Right lobe of liver (tissue), 6 donors: ENCODE measurements at regions not wholly inside any gene's neighbourhood (a gene's known extent, or its start where the extent isn't known, plus 50 kb on each side); places are given as distances from the start of the nearest gene placed in this dataset.
"Not testable (repeated sequence)": the region's sequence is repeated elsewhere in the genome, so short reads cannot be mapped to it uniquely, and the experiment has no call there.

Source experiments
- ATAC-seq, 4 donors: fragments of 200-7000 bp; cut with Tn5 transposase; one replicate each; pipeline ENCODE4 v1.9.1; 2020; ENCODE audit warnings: mild to moderate bottlenecking in 4 of 4, moderate library complexity in 4 of 4
- DNase-seq, 3 donors: peaks; one replicate each; pipeline ENCODE4 v3.0.0-alpha.2; 2020
- H3K27ac ChIP-seq, 3 donors: fragments of 200-600 bp; one replicate each; pipeline ENCODE4 v1.8.0; 2022
- H3K27me3 ChIP-seq, 2 donors: fragments of 200-600 bp; one replicate each; pipeline ENCODE4 v1.8.0; 2022
- H3K36me3 ChIP-seq, 4 donors: fragments of 200-600 bp; sonication (generic) in 1 of 4; one replicate each; pipeline versions ENCODE4 v1.5.1 to v1.8.0; 2017 to 2022; ENCODE audit warnings: control low read depth in 1 of 4
- H3K4me1 ChIP-seq, 4 donors: fragments of 200-600 bp; sonication (generic) in 1 of 4; one replicate each; pipeline versions ENCODE4 v1.5.1 to v1.8.0; 2017 to 2022; ENCODE audit warnings: control low read depth in 1 of 4
- H3K4me3 ChIP-seq, 3 donors: fragments of 200-600 bp; one replicate each; pipeline ENCODE4 v1.8.0; 2022
- H3K9me3 ChIP-seq, 4 donors: fragments of 200-600 bp; sonication (generic) in 1 of 4; one replicate each; pipeline versions ENCODE4 v1.5.1 to v1.8.0; 2017 to 2022; ENCODE audit warnings: control low read depth in 1 of 4
- POLR2A ChIP-seq: fragments of 450-650 bp; IDR thresholded peaks from one replicate; pipeline ENCODE4 v1.6.1; 2017; ENCODE audit warnings: antibody characterized with exemption, mild to moderate bottlenecking
- WGBS: methylation state at CpG from one replicate; pipeline ENCODE4 v1.1.6; 2018; ENCODE audit warnings: low coverage, low lambda C conversion rate; ENCODE audit not compliant: insufficient coverage; ENCODE audit errors: missing lambda C conversion rate; 5-methylcytosine and 5-hydroxymethylcytosine counted together
- intact Hi-C, 2 donors: fragments of 100-400 bp; cut with DNase I; formaldehyde crosslinking; loops; one replicate each; pipeline versions ENCODE4 v1.11.2 to v1.14.1; 2022
- TF ChIP-seq, protein P1 (sequence below), 4 donors: fragments of 200-600 bp in 3 of 4; fragments of 450-650 bp in 1 of 4; IDR thresholded peaks; one replicate each; pipeline versions ENCODE4 v1.5.1 to v1.8.0; 2016 to 2022; ENCODE audit warnings: antibody characterized with exemption in 4 of 4, mild to moderate bottlenecking in 2 of 4
- donor health status: DM: no; HTN: yes; CAD: no.
- donor health status: DM: no; HTN: no; CAD: no.
- donor health status: DM: no; HTN: no; CAD: no.
- donor health status: DM: no; HTN: yes; CAD: no.
- donor health status: DM: no; HTN: yes; CAD: no.

DNA sequence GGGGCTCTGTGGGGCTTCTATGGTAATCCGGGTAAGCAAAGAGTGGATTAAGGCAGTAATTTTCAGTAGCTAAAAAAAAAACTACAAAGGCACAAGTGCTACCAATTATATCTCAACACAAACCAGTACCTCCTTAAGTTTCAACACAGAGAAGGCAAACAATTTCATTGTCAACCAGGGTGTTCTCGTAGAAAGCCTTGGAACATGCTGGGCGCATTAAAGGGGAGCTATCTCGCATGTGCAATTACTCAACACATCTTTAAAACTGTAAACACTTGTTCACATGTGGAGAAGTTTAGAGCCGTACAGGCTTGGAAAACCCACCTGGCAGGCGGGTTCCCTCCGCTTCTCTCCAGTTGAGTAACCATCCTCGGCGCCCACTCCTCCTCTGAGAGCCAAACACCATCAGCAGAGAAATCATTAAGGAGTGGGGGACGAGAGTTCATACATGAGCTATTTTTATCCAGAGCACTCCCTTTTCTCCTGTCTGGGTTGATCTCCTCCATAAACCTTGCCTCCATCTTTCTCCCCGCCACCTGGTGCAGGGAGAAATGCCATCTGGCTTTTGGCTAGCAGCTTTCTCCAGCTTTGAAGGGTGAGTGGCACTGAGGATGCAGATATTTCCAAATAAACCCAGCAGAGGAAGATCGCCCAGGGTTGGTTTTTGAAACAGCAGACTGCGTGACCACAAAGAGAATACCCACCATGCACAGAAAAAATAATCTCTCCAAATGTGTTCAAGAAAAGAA, 287.1 kb downstream of the WDR11 start:
- no peak for ATAC-seq
- intact Hi-C loops = no loop called here
- 57% methylated on average over 13 of the region's 13 CpGs for WGBS

DNA sequence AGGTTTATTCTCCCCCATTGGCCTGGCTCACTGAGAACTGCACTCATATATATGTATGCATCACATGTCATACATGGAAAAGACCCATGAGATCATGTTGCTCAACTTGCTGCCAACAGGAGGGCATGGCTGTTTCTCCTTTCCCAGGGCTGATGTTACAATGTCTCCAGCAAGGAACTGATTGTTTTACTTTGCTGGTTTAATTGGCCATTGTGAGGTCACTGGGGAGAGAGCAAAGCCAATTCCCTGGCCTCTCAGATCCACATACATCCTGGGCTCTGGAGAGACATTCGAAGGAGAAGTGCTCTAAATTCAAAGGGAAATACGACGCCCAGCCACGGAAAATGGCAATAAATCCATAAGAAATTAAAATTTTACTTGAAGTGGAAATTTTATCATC, 287.8 kb downstream of the WDR11 start:
- Histone ChIP-seq H3K9me3 (peaks cover 0 to 2% (median 0%) of the 10 kb centered on the region in 4 donors), H3K36me3 (no peaks in the 10 kb centered on the region), H3K27ac (no peak overlapping the region), H3K4me1 (no peaks in the 10 kb centered on the region), H3K27me3 (no peaks in the 10 kb centered on the region), H3K4me3 (no peak overlapping the region)
- WGBS = 80% methylated on average over 4 of the region's 4 CpGs
- no peak for TF ChIP-seq POLR2A
- TF ChIP-seq, protein P1, sequence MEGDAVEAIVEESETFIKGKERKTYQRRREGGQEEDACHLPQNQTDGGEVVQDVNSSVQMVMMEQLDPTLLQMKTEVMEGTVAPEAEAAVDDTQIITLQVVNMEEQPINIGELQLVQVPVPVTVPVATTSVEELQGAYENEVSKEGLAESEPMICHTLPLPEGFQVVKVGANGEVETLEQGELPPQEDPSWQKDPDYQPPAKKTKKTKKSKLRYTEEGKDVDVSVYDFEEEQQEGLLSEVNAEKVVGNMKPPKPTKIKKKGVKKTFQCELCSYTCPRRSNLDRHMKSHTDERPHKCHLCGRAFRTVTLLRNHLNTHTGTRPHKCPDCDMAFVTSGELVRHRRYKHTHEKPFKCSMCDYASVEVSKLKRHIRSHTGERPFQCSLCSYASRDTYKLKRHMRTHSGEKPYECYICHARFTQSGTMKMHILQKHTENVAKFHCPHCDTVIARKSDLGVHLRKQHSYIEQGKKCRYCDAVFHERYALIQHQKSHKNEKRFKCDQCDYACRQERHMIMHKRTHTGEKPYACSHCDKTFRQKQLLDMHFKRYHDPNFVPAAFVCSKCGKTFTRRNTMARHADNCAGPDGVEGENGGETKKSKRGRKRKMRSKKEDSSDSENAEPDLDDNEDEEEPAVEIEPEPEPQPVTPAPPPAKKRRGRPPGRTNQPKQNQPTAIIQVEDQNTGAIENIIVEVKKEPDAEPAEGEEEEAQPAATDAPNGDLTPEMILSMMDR (IDR thresholded peaks at IDR 0.05) = no peak
- intact Hi-C loops = no loop called here
- ATAC-seq = no peak
- no peak for DNase-seq

More for the DNA sequence above, 287.1 kb downstream of the WDR11 start:
- no peaks in the 10 kb centered on the region for H3K27me3 ChIP-seq
- H3K27ac ChIP-seq = no peak overlapping the region
- no peak overlapping the region for H3K4me3 ChIP-seq
- TF ChIP-seq POLR2A = no peak
- TF ChIP-seq, protein P1 (IDR thresholded peaks at IDR 0.05) = no peak
- H3K36me3 ChIP-seq = no peaks in the 10 kb centered on the region
- DNase-seq = no peak
- no peaks in the 10 kb centered on the region for H3K4me1 ChIP-seq
- no peaks in the 10 kb centered on the region for H3K9me3 ChIP-seq

DNA sequence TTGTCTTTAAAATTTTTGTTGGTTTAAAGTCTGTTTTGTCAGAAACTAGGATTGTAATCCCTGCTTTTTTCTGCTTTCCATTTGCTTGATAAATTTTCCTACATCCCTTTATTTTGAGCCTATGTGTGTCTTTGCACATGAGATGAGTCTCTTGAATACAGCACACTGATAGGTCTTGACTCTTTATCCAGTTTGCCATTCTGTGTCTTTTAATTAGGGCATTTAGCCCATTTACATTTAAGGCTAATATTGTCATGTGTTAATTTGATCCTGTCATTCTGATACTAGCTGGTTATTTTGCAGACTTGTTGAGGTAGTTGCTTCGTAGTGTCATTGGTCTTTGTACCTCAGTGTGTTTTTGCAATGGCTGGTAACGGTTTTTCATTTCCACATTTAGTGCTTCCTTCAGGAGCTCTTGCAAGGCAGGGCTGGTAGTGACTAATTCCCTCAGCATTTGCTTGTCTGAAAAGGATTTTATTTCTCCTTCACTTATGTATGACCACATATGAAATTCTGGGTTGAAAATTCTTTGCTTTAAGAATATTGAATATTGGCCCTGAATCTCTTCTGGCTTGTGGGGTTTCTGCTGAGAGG, 294.7 kb downstream of the WDR11 start:
- H3K36me3 ChIP-seq, DNase-seq, H3K9me3 ChIP-seq, ATAC-seq, H3K4me3 ChIP-seq, H3K27ac ChIP-seq, H3K27me3 ChIP-seq, H3K4me1 ChIP-seq, intact Hi-C loops: not testable (repeated sequence)
- 11% methylated on average over 2 of the region's 2 CpGs for WGBS

DNA sequence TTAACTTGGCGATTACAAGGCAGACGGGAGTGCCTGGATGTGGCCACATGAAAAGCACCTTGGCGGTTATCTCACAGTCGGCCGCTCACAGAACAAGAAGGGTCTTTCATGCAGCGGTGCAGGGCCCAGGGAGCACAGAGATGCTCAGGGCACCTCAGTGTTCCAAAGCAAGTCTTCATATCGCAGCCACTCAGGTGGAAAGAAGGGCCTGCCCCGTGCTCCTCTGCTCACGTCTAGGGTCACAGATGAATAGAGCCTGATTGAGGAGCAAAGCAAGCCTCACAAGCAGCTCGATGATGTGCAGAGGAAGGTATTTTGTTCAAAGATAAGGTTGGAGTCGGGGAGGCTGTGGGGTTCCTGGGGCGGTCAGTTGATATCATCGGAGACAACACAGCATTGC, 297.8 kb downstream of the WDR11 start:
- no peaks in the 10 kb centered on the region for H3K9me3 ChIP-seq
- DNase-seq (no peak), ATAC-seq (no peak)
- TF ChIP-seq POLR2A = no peak
- TF ChIP-seq, protein P1 (IDR thresholded peaks at IDR 0.05) = no peak
- intact Hi-C loops = no loop called here
- H3K27ac ChIP-seq = no peak overlapping the region
- no peaks in the 10 kb centered on the region for H3K36me3 ChIP-seq
- H3K4me1 ChIP-seq = no peaks in the 10 kb centered on the region
- H3K4me3 ChIP-seq = no peak overlapping the region
- no peaks in the 10 kb centered on the region for H3K27me3 ChIP-seq
- 75% methylated on average over 13 of the region's 13 CpGs for WGBS

DNA sequence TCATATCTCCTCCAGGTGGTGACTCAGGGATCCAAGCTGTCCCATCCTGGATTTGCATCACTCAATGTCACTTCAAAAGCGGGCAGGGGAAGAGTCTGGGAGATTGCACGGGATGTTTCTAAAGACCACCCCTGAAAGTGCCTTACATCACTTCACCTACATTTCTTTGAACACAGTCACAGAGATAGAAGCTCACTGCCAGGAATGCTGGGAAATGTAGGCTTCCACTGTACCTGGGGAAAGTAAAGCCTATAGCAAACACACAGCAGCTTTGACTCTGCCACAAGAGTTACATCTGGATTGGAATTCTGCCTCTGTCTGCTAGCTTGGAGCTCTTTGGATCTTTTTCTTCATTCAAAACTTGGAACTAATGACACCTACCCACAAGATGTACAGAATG, 300.9 kb downstream of the WDR11 start:
- no peak for ATAC-seq
- no peaks in the 10 kb centered on the region for H3K9me3 ChIP-seq
- no peak overlapping the region for H3K4me3 ChIP-seq
- H3K27ac ChIP-seq = no peak overlapping the region
- DNase-seq = no peak
- H3K27me3 ChIP-seq = no peaks in the 10 kb centered on the region
- intact Hi-C loops = no loop called here
- WGBS = 75% methylated on average over 2 of the region's 2 CpGs
- TF ChIP-seq, protein P1 (IDR thresholded peaks at IDR 0.05) = no peak
- TF ChIP-seq POLR2A = no peak
- peaks cover 0 to 9% (median 3%) of the 10 kb centered on the region in 4 donors for H3K4me1 ChIP-seq
- no peaks in the 10 kb centered on the region for H3K36me3 ChIP-seq
